Astrocyte (in vitro differentiated cells and primary cell): ENCODE measurements at regions not wholly inside any gene's neighbourhood (a gene's known extent, or its start where the extent isn't known, plus 50 kb on each side); places are given as distances from the start of the nearest gene placed in this dataset.
"Not testable (repeated sequence)": the region's sequence is repeated elsewhere in the genome, so short reads cannot be mapped to it uniquely, and the experiment has no call there.

ENCODE experiments used
- DNase-seq: peaks from one replicate; pipeline ENCODE4 v3.0.0-alpha.2; 2010; ENCODE audit warnings: low read depth
- FAIRE-seq: peaks from 2 replicates; lab custom pipeline; 2011; peaks lifted over from hg19 to GRCh38; lab: Jason Lieb, UNC
- H2AFZ ChIP-seq: 2 replicates; pipeline ENCODE4 v1.6.0; 2012; ENCODE audit warnings: low read depth, low read length, inconsistent platforms
- H3K27ac ChIP-seq: 2 replicates; pipeline ENCODE4 v1.5.1; 2011; ENCODE audit warnings: low read depth, low read length, inconsistent platforms
- H3K27me3 ChIP-seq: 2 replicates; pipeline ENCODE4 v1.6.0; 2011; ENCODE audit warnings: low read length, inconsistent platforms; ENCODE audit not compliant: insufficient read depth
- H3K36me3 ChIP-seq: 2 replicates; pipeline ENCODE4 v1.5.1; 2011; ENCODE audit warnings: low read length, inconsistent platforms; ENCODE audit not compliant: insufficient read depth
- H3K4me1 ChIP-seq: 2 replicates; pipeline ENCODE4 v1.5.1; 2011; ENCODE audit warnings: low read length, inconsistent platforms; ENCODE audit not compliant: insufficient read depth
- H3K4me2 ChIP-seq: 2 replicates; pipeline ENCODE4 v1.6.0; 2012; ENCODE audit warnings: low read length, inconsistent platforms
- H3K4me3 ChIP-seq: 2 replicates; pipeline ENCODE4 v1.5.1; 2011; ENCODE audit warnings: low read depth, mild to moderate bottlenecking, low read length, inconsistent platforms; ENCODE audit not compliant: insufficient read depth
- H3K79me2 ChIP-seq: 2 replicates; pipeline ENCODE4 v1.6.0; 2012; ENCODE audit warnings: mild to moderate bottlenecking, low read length, inconsistent platforms; ENCODE audit not compliant: insufficient read depth
- H3K9ac ChIP-seq: 2 replicates; pipeline ENCODE4 v1.6.0; 2012; ENCODE audit warnings: mild to moderate bottlenecking, low read length, inconsistent platforms
- H3K9me3 ChIP-seq: 2 replicates; pipeline ENCODE4 v1.5.1; 2012; ENCODE audit warnings: low read depth, mild to moderate bottlenecking, low read length, inconsistent platforms; ENCODE audit not compliant: insufficient read depth
- H4K20me1 ChIP-seq: 2 replicates; pipeline ENCODE4 v1.6.0; 2012; ENCODE audit warnings: low read length, inconsistent platforms; ENCODE audit not compliant: insufficient read depth
- H3K27ac Mint-ChIP-seq: one replicate; pipeline ENCODE4 v1.8.0; 2021; ENCODE audit warnings: mild to moderate bottlenecking, mixed read lengths; ENCODE audit not compliant: unreplicated experiment
- H3K27me3 Mint-ChIP-seq: one replicate; pipeline ENCODE4 v1.8.0; 2021; ENCODE audit warnings: low read depth, mixed read lengths; ENCODE audit not compliant: unreplicated experiment
- H3K36me3 Mint-ChIP-seq: one replicate; pipeline ENCODE4 v1.8.0; 2021; ENCODE audit warnings: low read depth, mixed read lengths; ENCODE audit not compliant: unreplicated experiment
- H3K4me1 Mint-ChIP-seq: one replicate; pipeline ENCODE4 v1.8.0; 2021; ENCODE audit warnings: low read depth, mixed read lengths; ENCODE audit not compliant: unreplicated experiment
- H3K4me3 Mint-ChIP-seq: one replicate; pipeline ENCODE4 v1.8.0; 2021; ENCODE audit warnings: mild to moderate bottlenecking, moderate library complexity, mixed read lengths; ENCODE audit not compliant: unreplicated experiment
- H3K9me3 Mint-ChIP-seq: one replicate; pipeline ENCODE4 v1.8.0; 2021; ENCODE audit warnings: mild to moderate bottlenecking, mixed read lengths; ENCODE audit not compliant: unreplicated experiment
- EZH2 ChIP-seq: IDR thresholded peaks from 2 replicates; pipeline ENCODE4 v1.6.1; 2012; ENCODE audit warnings: mild to moderate bottlenecking, low read length, inconsistent platforms; ENCODE audit not compliant: insufficient read depth
- TF ChIP-seq, protein P1 (sequence below): IDR thresholded peaks from 2 replicates; pipeline ENCODE4 v1.5.1; 2011; ENCODE audit warnings: low read depth, mild to moderate bottlenecking, inconsistent platforms, low read length, moderate library complexity; ENCODE audit not compliant: insufficient read depth

DNA sequence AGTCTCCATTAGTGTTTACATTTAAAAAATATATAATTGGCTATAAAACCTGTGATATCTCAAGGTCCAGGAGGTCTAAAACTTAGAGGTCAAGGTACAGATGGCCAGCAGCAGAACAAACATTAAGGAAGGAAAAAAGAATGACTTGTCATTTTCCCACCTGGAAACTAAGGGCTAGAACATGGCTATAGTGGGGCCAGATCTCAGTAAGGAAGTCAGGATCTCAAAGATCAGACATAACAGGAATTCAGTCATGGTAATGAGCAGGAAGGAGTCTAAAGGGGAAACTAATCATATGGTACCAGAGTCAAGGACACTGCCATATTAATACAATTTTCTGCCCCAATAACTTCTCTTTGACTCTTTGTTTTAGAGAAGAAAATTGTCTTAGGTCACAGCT is 1018.8 kb downstream of the PLA2G4A start:
- Histone ChIP-seq H3K4me3 (no peak overlapping the region), H3K9ac (no peak overlapping the region), H3K27me3 (no peaks in the 10 kb centered on the region), H2AFZ (no peak overlapping the region), H3K9me3 (no peaks in the 10 kb centered on the region), H3K4me1 (no peaks in the 10 kb centered on the region), H3K4me2 (no peak overlapping the region), H4K20me1 (no peaks in the 10 kb centered on the region), H3K27ac (no peak overlapping the region), H3K36me3 (no peaks in the 10 kb centered on the region), H3K79me2 (no peaks in the 10 kb centered on the region)
- no peak overlapping the region for H3K27ac Mint-ChIP-seq
- H3K4me3 Mint-ChIP-seq = no peak overlapping the region
- H3K27me3 Mint-ChIP-seq = no peaks in the 10 kb centered on the region
- TF ChIP-seq, protein P1, sequence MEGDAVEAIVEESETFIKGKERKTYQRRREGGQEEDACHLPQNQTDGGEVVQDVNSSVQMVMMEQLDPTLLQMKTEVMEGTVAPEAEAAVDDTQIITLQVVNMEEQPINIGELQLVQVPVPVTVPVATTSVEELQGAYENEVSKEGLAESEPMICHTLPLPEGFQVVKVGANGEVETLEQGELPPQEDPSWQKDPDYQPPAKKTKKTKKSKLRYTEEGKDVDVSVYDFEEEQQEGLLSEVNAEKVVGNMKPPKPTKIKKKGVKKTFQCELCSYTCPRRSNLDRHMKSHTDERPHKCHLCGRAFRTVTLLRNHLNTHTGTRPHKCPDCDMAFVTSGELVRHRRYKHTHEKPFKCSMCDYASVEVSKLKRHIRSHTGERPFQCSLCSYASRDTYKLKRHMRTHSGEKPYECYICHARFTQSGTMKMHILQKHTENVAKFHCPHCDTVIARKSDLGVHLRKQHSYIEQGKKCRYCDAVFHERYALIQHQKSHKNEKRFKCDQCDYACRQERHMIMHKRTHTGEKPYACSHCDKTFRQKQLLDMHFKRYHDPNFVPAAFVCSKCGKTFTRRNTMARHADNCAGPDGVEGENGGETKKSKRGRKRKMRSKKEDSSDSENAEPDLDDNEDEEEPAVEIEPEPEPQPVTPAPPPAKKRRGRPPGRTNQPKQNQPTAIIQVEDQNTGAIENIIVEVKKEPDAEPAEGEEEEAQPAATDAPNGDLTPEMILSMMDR = no peak
- no peak for TF ChIP-seq EZH2
- H3K4me1 Mint-ChIP-seq = no peaks in the 10 kb centered on the region
- no peaks in the 10 kb centered on the region for H3K36me3 Mint-ChIP-seq
- no peak for DNase-seq
- no peaks in the 10 kb centered on the region for H3K9me3 Mint-ChIP-seq
- FAIRE-seq = no peak

DNA sequence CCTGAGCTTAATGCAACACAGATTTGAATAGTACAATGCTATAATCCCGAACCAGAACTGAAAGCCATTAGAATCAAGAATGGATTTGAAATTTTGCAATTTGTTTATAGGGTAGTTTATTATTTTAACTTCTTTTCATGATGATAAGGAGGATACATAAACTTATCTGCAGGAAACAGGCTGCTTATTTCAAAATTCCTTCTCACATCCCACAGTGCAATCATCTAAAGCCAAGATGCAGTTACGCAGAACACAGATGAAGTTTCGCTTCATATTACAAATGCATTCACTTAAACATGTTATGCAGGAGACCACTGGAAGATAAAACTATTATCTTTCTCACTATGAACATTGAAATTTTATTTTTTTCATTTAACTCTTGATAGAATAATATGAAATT is 1019.6 kb downstream of the PLA2G4A start:
- Histone ChIP-seq H2AFZ (no peak overlapping the region), H3K4me2 (no peak overlapping the region), H3K9ac (no peak overlapping the region), H3K79me2 (no peaks in the 10 kb centered on the region), H3K27ac (no peak overlapping the region), H3K4me1 (no peaks in the 10 kb centered on the region), H3K36me3 (no peaks in the 10 kb centered on the region), H3K4me3 (no peak overlapping the region), H3K27me3 (no peaks in the 10 kb centered on the region), H4K20me1 (no peaks in the 10 kb centered on the region), H3K9me3 (no peaks in the 10 kb centered on the region)
- Mint-ChIP-seq H3K9me3 (no peaks in the 10 kb centered on the region), H3K27me3 (no peaks in the 10 kb centered on the region), H3K4me3 (no peak overlapping the region), H3K4me1 (no peaks in the 10 kb centered on the region), H3K27ac (no peak overlapping the region), H3K36me3 (no peaks in the 10 kb centered on the region)
- no peak for TF ChIP-seq EZH2
- TF ChIP-seq, protein P1 = no peak
- DNase-seq (no peak), FAIRE-seq (no peak)

DNA sequence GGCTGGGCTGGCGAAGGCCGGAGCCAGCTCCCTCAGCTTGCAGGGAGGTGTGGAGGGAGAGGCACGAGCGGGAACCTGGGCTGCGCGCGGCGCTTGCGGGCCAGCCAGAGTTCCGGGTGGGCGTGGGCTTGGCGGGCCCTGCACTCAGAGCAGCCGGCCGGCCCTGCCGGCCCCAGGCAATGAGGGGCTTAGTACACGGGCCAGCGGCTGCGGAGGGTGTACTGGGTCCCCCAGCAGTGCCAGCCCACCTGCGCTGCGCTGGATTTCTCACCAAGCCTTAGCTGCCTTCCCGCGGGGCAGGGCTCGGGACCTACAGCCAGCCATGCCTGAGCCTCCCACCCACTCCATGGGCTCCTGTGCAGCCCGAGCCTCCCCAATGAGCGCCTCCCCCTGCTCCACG is 1021.4 kb downstream of the PLA2G4A start:
- not testable (repeated sequence) for H3K27ac Mint-ChIP-seq, H3K4me2 ChIP-seq, H3K4me1 ChIP-seq, H3K4me1 Mint-ChIP-seq, H3K4me3 ChIP-seq, H3K79me2 ChIP-seq, H3K27ac ChIP-seq, H3K36me3 ChIP-seq, H3K27me3 Mint-ChIP-seq, H3K36me3 Mint-ChIP-seq, H3K9me3 Mint-ChIP-seq, H3K4me3 Mint-ChIP-seq, H3K27me3 ChIP-seq, H2AFZ ChIP-seq, H3K9me3 ChIP-seq, FAIRE-seq, H4K20me1 ChIP-seq, DNase-seq, H3K9ac ChIP-seq
